ENCODE measurements at regions not wholly inside any gene's neighbourhood (a gene's known extent, or its start where the extent isn't known, plus 50 kb on each side); places are given as distances from the start of the nearest gene placed in this dataset.

- Mint-ChIP-seq H3K4me1 (ENCODE audit: low read depth) (peaks cover 14% of the 10 kb centered on the region), H3K27me3 (ENCODE audit: low read depth) (peaks cover 3% of the 10 kb centered on the region), H3K4me3 (peak overlapping the region; percentile 25), H3K36me3 (ENCODE audit: low read depth) (peaks cover 2% of the 10 kb centered on the region), H3K9me3 (peaks cover 3% of the 10 kb centered on the region), H3K27ac (peak overlapping the region; percentile 44)
Measured at GRCh38 chr13:22162889-22163288, 492.0 kb downstream of the FGF9 start.

GRCh38 chr13:22168437-22169190 is 497.7 kb downstream of the FGF9 start:
- H3K27me3 Mint-ChIP-seq (ENCODE audit: low read depth), result no peaks in the 10 kb centered on the region

GRCh38 chr13:22169473-22169872 is 498.6 kb downstream of the FGF9 start:
- H3K36me3 Mint-ChIP-seq (ENCODE audit: low read depth), result peaks cover 3% of the 10 kb centered on the region
- no peak overlapping the region for H3K4me3 Mint-ChIP-seq
- H3K4me1 Mint-ChIP-seq (ENCODE audit: low read depth), result no peaks in the 10 kb centered on the region
- H3K27ac Mint-ChIP-seq, result no peak overlapping the region
- H3K27me3 Mint-ChIP-seq (ENCODE audit: low read depth), result no peaks in the 10 kb centered on the region
- peaks cover 3% of the 10 kb centered on the region for H3K9me3 Mint-ChIP-seq

More at GRCh38 chr13:22168437-22169190, 497.7 kb downstream of the FGF9 start:
- Mint-ChIP-seq H3K4me3 (no peak overlapping the region), H3K27ac (no peak overlapping the region), H3K9me3 (peaks cover 3% of the 10 kb centered on the region), H3K36me3 (ENCODE audit: low read depth) (peaks cover 3% of the 10 kb centered on the region), H3K4me1 (ENCODE audit: low read depth) (no peaks in the 10 kb centered on the region)

GRCh38 chr13:22173610-22174009 is 502.7 kb downstream of the FGF9 start:
- H3K27me3 Mint-ChIP-seq (ENCODE audit: low read depth), result no peaks in the 10 kb centered on the region
- no peak overlapping the region for H3K4me3 Mint-ChIP-seq
- H3K27ac Mint-ChIP-seq, result no peak overlapping the region
- H3K36me3 Mint-ChIP-seq (ENCODE audit: low read depth), result peaks cover 2% of the 10 kb centered on the region
- no peaks in the 10 kb centered on the region for H3K9me3 Mint-ChIP-seq
- H3K4me1 Mint-ChIP-seq (ENCODE audit: low read depth), result no peaks in the 10 kb centered on the region

- Mint-ChIP-seq H3K36me3 (ENCODE audit: low read depth) (no peaks in the 10 kb centered on the region), H3K9me3 (no peaks in the 10 kb centered on the region), H3K27ac (no peak overlapping the region), H3K27me3 (ENCODE audit: low read depth) (no peaks in the 10 kb centered on the region), H3K4me1 (ENCODE audit: low read depth) (no peaks in the 10 kb centered on the region), H3K4me3 (no peak overlapping the region)
Measured at GRCh38 chr13:22175241-22175640, 504.4 kb downstream of the FGF9 start.

- Mint-ChIP-seq H3K36me3 (ENCODE audit: low read depth) (no peaks in the 10 kb centered on the region), H3K4me3 (no peak overlapping the region), H3K27me3 (ENCODE audit: low read depth) (no peaks in the 10 kb centered on the region)
Measured at GRCh38 chr13:22175815-22176214, 504.9 kb downstream of the FGF9 start.

GRCh38 chr13:22176968-22177520 is 506.2 kb downstream of the FGF9 start:
- Mint-ChIP-seq H3K9me3 (peaks cover 3% of the 10 kb centered on the region), H3K4me1 (ENCODE audit: low read depth) (no peaks in the 10 kb centered on the region), H3K4me3 (no peak overlapping the region), H3K36me3 (ENCODE audit: low read depth) (no peaks in the 10 kb centered on the region), H3K27me3 (ENCODE audit: low read depth) (no peaks in the 10 kb centered on the region), H3K27ac (no peak overlapping the region)

More at GRCh38 chr13:22175815-22176214, 504.9 kb downstream of the FGF9 start:
- Mint-ChIP-seq H3K4me1 (ENCODE audit: low read depth) (no peaks in the 10 kb centered on the region), H3K27ac (no peak overlapping the region), H3K9me3 (no peaks in the 10 kb centered on the region)

- H3K27ac Mint-ChIP-seq, result no peak overlapping the region
Measured at GRCh38 chr13:22178878-22179277, 508.0 kb downstream of the FGF9 start.

GRCh38 chr13:22187329-22187728 is 516.5 kb downstream of the FGF9 start:
- Mint-ChIP-seq H3K4me1 (ENCODE audit: low read depth) (no peaks in the 10 kb centered on the region), H3K9me3 (peaks cover 17% of the 10 kb centered on the region), H3K27ac (no peak overlapping the region), H3K36me3 (ENCODE audit: low read depth) (peaks cover 1% of the 10 kb centered on the region), H3K27me3 (ENCODE audit: low read depth) (no peaks in the 10 kb centered on the region), H3K4me3 (no peak overlapping the region)

More at GRCh38 chr13:22178878-22179277, 508.0 kb downstream of the FGF9 start:
- Mint-ChIP-seq H3K4me3 (no peak overlapping the region), H3K27me3 (ENCODE audit: low read depth) (no peaks in the 10 kb centered on the region), H3K4me1 (ENCODE audit: low read depth) (no peaks in the 10 kb centered on the region), H3K36me3 (ENCODE audit: low read depth) (no peaks in the 10 kb centered on the region), H3K9me3 (peaks cover 11% of the 10 kb centered on the region)

- no peak overlapping the region for H3K4me3 Mint-ChIP-seq
- H3K36me3 Mint-ChIP-seq (ENCODE audit: low read depth), result peaks cover 1% of the 10 kb centered on the region
- no peaks in the 10 kb centered on the region for H3K4me1 Mint-ChIP-seq (ENCODE audit: low read depth)
- peaks cover 4% of the 10 kb centered on the region for H3K9me3 Mint-ChIP-seq
- H3K27ac Mint-ChIP-seq, result no peak overlapping the region
- no peaks in the 10 kb centered on the region for H3K27me3 Mint-ChIP-seq (ENCODE audit: low read depth)
Measured at GRCh38 chr13:22189176-22190048, 518.5 kb downstream of the FGF9 start.

- Mint-ChIP-seq H3K4me3 (no peak overlapping the region), H3K9me3 (peaks cover 3% of the 10 kb centered on the region), H3K27me3 (ENCODE audit: low read depth) (no peaks in the 10 kb centered on the region), H3K4me1 (ENCODE audit: low read depth) (no peaks in the 10 kb centered on the region), H3K27ac (no peak overlapping the region), H3K36me3 (ENCODE audit: low read depth) (no peaks in the 10 kb centered on the region)
Measured at GRCh38 chr13:22193070-22193469, 522.2 kb downstream of the FGF9 start.

- no peak overlapping the region for H3K4me3 Mint-ChIP-seq
- no peaks in the 10 kb centered on the region for H3K4me1 Mint-ChIP-seq (ENCODE audit: low read depth)
- H3K9me3 Mint-ChIP-seq, result peaks cover 3% of the 10 kb centered on the region
- H3K27ac Mint-ChIP-seq, result no peak overlapping the region
- H3K36me3 Mint-ChIP-seq (ENCODE audit: low read depth), result no peaks in the 10 kb centered on the region
- H3K27me3 Mint-ChIP-seq (ENCODE audit: low read depth), result no peaks in the 10 kb centered on the region
Measured at GRCh38 chr13:22194106-22194805, 523.4 kb downstream of the FGF9 start.

GRCh38 chr13:22195726-22196125 is 524.9 kb downstream of the FGF9 start:
- no peak overlapping the region for H3K4me3 Mint-ChIP-seq
- H3K9me3 Mint-ChIP-seq, result no peaks in the 10 kb centered on the region
- H3K27me3 Mint-ChIP-seq (ENCODE audit: low read depth), result no peaks in the 10 kb centered on the region
- no peaks in the 10 kb centered on the region for H3K36me3 Mint-ChIP-seq (ENCODE audit: low read depth)
- no peak overlapping the region for H3K27ac Mint-ChIP-seq
- no peaks in the 10 kb centered on the region for H3K4me1 Mint-ChIP-seq (ENCODE audit: low read depth)

GRCh38 chr13:22196777-22197176 is 525.9 kb downstream of the FGF9 start:
- Mint-ChIP-seq H3K4me3 (no peak overlapping the region), H3K4me1 (ENCODE audit: low read depth) (no peaks in the 10 kb centered on the region), H3K36me3 (ENCODE audit: low read depth) (no peaks in the 10 kb centered on the region), H3K27ac (no peak overlapping the region), H3K9me3 (no peaks in the 10 kb centered on the region), H3K27me3 (ENCODE audit: low read depth) (no peaks in the 10 kb centered on the region)
